ENCODE measurements at regions not wholly inside any gene's neighbourhood (a gene's known extent, or its start where the extent isn't known, plus 50 kb on each side); places are given as distances from the start of the nearest gene placed in this dataset.
"Not testable (repeated sequence)": the region's sequence is repeated elsewhere in the genome, so short reads cannot be mapped to it uniquely, and the experiment has no call there.

GRCh38 chr13:90594681-90595080, 752.8 kb upstream of the MIR17HG start:
- no peak for DNase-seq (ENCODE audit: low spot score)

GRCh38 chr13:90605664-90606063, 741.8 kb upstream of the MIR17HG start:
- DNase-seq (ENCODE audit: low spot score) = no peak

GRCh38 chr13:90606921-90607320, 740.6 kb upstream of the MIR17HG start:
- DNase-seq (ENCODE audit: low spot score) = not testable (repeated sequence)

- DNase-seq (ENCODE audit: low spot score) = no peak
These were observed 735.1 kb upstream of the MIR17HG start for GRCh38 chr13:90612391-90612790.

GRCh38 chr13:90613076-90613795, 734.3 kb upstream of the MIR17HG start:
- DNase-seq (ENCODE audit: low spot score) = no peak

GRCh38 chr13:90615236-90615635, 732.3 kb upstream of the MIR17HG start:
- no peak for DNase-seq (ENCODE audit: low spot score)

GRCh38 chr13:90615767-90616166, 731.7 kb upstream of the MIR17HG start:
- no peak for DNase-seq (ENCODE audit: low spot score)

GRCh38 chr13:90618133-90618532, 729.4 kb upstream of the MIR17HG start:
- DNase-seq (ENCODE audit: low spot score) = no peak

GRCh38 chr13:90622541-90622940, 724.9 kb upstream of the MIR17HG start:
- no peak for DNase-seq (ENCODE audit: low spot score)

- DNase-seq (ENCODE audit: low spot score) = no peak
These were observed 724.0 kb upstream of the MIR17HG start for GRCh38 chr13:90623318-90624011.

GRCh38 chr13:90627813-90628212, 719.7 kb upstream of the MIR17HG start:
- DNase-seq (ENCODE audit: low spot score) = no peak

- DNase-seq (ENCODE audit: low spot score) = no peak
These were observed 719.0 kb upstream of the MIR17HG start for GRCh38 chr13:90628471-90628870.

GRCh38 chr13:90630716-90631115, 716.8 kb upstream of the MIR17HG start:
- DNase-seq (ENCODE audit: low spot score) = no peak

GRCh38 chr13:90632184-90632583, 715.3 kb upstream of the MIR17HG start:
- DNase-seq (ENCODE audit: low spot score) = no peak

- no peak for DNase-seq (ENCODE audit: low spot score)
These were observed 713.6 kb upstream of the MIR17HG start for GRCh38 chr13:90633849-90634248.

GRCh38 chr13:90640976-90641375, 706.5 kb upstream of the MIR17HG start:
- DNase-seq (ENCODE audit: low spot score) = no peak

GRCh38 chr13:90641884-90642283, 705.6 kb upstream of the MIR17HG start:
- no peak for DNase-seq (ENCODE audit: low spot score)

- no peak for DNase-seq (ENCODE audit: low spot score)
These were observed 701.9 kb upstream of the MIR17HG start for GRCh38 chr13:90645582-90645981.

GRCh38 chr13:90648497-90648896, 699.0 kb upstream of the MIR17HG start:
- DNase-seq (ENCODE audit: low spot score) = no peak

- DNase-seq (ENCODE audit: low spot score) = no peak
These were observed 695.5 kb upstream of the MIR17HG start for GRCh38 chr13:90652036-90652435.

- no peak for DNase-seq (ENCODE audit: low spot score)
These were observed 692.5 kb upstream of the MIR17HG start for GRCh38 chr13:90654970-90655369.

GRCh38 chr13:90664200-90664599, 683.3 kb upstream of the MIR17HG start:
- DNase-seq (ENCODE audit: low spot score) = not testable (repeated sequence)

- DNase-seq (ENCODE audit: low spot score) = no peak
These were observed 673.7 kb upstream of the MIR17HG start for GRCh38 chr13:90673746-90674145.

- no peak for DNase-seq (ENCODE audit: low spot score)
These were observed 672.4 kb upstream of the MIR17HG start for GRCh38 chr13:90675129-90675528.

All from CD4-positive, alpha-beta T cell treated with Interleukin-15 for 4 hours (primary cell).